H54 (cell line): ENCODE measurements at regions not wholly inside any gene's neighbourhood (a gene's known extent, or its start where the extent isn't known, plus 50 kb on each side); places are given as distances from the start of the nearest gene placed in this dataset.

Experiments
- DNase-seq: peaks from one replicate; pipeline ENCODE4 v3.0.0; 2011; ENCODE audit warnings: low spot score, mixed read lengths; ENCODE audit not compliant: insufficient read length
- FAIRE-seq: peaks from 3 replicates; lab custom pipeline; 2011; peaks lifted over from hg19 to GRCh38; lab: Jason Lieb, UNC
- POLR2A ChIP-seq: IDR thresholded peaks from 2 replicates; pipeline ENCODE4 v1.6.1; 2011; ENCODE audit warnings: low read depth, mild to moderate bottlenecking, low read length

- DNase-seq = peak; percentile 33
- TF ChIP-seq POLR2A = no peak
- peak; percentile 95 for FAIRE-seq
Observed at GRCh38 chr2:220499225-220499624, 871.8 kb downstream of the SLC4A3 start.

GRCh38 chr2:220502539-220502938 is 875.1 kb downstream of the SLC4A3 start:
- no peak for TF ChIP-seq POLR2A
- FAIRE-seq = no peak
- no peak for DNase-seq

- no peak for DNase-seq
- TF ChIP-seq POLR2A = no peak
- FAIRE-seq = no peak
Observed at GRCh38 chr2:220503431-220503830, 876.0 kb downstream of the SLC4A3 start.

- TF ChIP-seq POLR2A = no peak
- FAIRE-seq (peak; percentile 85), DNase-seq (peak; percentile 7)
Observed at GRCh38 chr2:220504938-220505503, 877.6 kb downstream of the SLC4A3 start.

GRCh38 chr2:220506466-220506865 is 879.0 kb downstream of the SLC4A3 start:
- FAIRE-seq (no peak), DNase-seq (no peak)
- TF ChIP-seq POLR2A = no peak

GRCh38 chr2:220509096-220509757 is 881.8 kb downstream of the SLC4A3 start:
- DNase-seq (no peak), FAIRE-seq (no peak)
- TF ChIP-seq POLR2A = no peak

GRCh38 chr2:220509966-220510365 is 882.5 kb downstream of the SLC4A3 start:
- DNase-seq = no peak
- TF ChIP-seq POLR2A = no peak
- no peak for FAIRE-seq

GRCh38 chr2:220510668-220511067 is 883.2 kb downstream of the SLC4A3 start:
- DNase-seq = no peak
- peak; percentile 73 for FAIRE-seq
- TF ChIP-seq POLR2A = no peak

GRCh38 chr2:220512419-220512818 is 885.0 kb downstream of the SLC4A3 start:
- no peak for TF ChIP-seq POLR2A
- FAIRE-seq (peak; percentile 93), DNase-seq (no peak)

GRCh38 chr2:220513573-220514288 is 886.3 kb downstream of the SLC4A3 start:
- no peak for TF ChIP-seq POLR2A
- FAIRE-seq = no peak
- no peak for DNase-seq

GRCh38 chr2:220521551-220521950 is 894.1 kb downstream of the SLC4A3 start:
- no peak for TF ChIP-seq POLR2A
- DNase-seq (no peak), FAIRE-seq (no peak)

- FAIRE-seq (peak; percentile 43), DNase-seq (no peak)
- TF ChIP-seq POLR2A = no peak
Observed at GRCh38 chr2:220528180-220528675, 900.8 kb downstream of the SLC4A3 start.

GRCh38 chr2:220531216-220531615 is 903.8 kb downstream of the SLC4A3 start:
- TF ChIP-seq POLR2A = no peak
- FAIRE-seq (no peak), DNase-seq (no peak)

- FAIRE-seq (peak; percentile 78), DNase-seq (peak; percentile 39)
- no peak for TF ChIP-seq POLR2A
Observed at GRCh38 chr2:220533485-220533884, 906.1 kb downstream of the SLC4A3 start.

- TF ChIP-seq POLR2A = no peak
- no peak for DNase-seq
- no peak for FAIRE-seq
Observed at GRCh38 chr2:220539481-220539880, 912.1 kb downstream of the SLC4A3 start.
